ENCODE measurements at regions not wholly inside any gene's neighbourhood (a gene's known extent, or its start where the extent isn't known, plus 50 kb on each side); places are given as distances from the start of the nearest gene placed in this dataset.
A peak's percentile ranks its signal among the peaks of the same experiment; 100 is the strongest.
"Not testable (repeated sequence)": the region's sequence is repeated elsewhere in the genome, so short reads cannot be mapped to it uniquely, and the experiment has no call there.

DNA sequence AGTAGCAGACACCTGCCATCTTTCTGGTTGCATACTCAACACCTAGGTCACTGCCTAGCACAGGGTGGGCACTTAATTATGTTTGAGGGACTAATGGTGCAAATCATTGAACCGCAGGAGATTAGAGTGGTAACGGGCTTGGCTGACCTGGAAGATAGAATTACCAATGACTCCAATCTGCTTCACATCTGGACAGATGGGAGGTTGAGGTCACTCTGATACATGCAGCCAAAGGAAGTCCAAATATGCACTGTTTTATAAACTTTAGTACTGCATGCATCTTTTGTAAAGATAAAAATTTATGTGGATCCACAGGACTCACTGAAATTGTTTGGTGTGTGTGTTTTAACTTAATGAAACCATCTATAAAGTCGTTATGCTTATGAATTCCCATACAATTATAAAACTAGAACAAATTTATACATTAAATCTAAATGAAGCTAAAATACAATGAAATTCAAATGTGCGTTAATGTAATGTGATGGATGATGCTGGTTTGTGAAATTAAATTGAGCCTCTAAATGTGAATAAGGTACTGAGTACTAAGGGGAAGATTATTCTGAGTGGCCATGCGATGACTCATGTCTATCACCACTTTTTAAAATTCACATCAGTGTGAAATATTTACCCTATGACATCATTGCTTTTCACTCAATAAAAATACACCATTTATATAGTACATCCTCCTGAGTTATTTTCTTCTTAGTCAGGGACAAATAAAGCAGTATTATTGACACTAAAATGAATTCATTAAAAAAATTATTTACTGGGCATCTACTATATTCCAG, 224.7 kb upstream of the FAM78B start:
- no peak for DNase-seq (ENCODE audit: low read depth)

DNA sequence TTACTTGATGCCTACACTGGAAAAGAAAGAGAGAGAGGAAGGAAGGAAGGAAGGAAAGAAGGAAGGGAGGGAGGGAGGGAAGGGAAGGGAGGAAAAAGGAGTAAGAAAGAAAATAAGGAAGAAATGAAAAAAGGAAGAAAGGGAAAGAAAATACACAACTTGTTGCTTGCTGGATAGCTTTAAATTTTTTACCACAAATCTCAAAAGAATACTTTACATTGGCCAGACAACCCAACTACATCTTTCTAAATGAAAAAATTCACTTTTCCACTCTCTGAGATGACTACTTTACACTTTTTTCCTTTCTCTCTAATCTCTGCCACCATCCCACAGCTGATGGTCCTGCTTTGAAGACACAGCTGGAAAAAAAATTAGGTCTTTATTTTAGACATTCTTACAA, 228.9 kb upstream of the FAM78B start:
- DNase-seq (ENCODE audit: low read depth): no peak

DNA sequence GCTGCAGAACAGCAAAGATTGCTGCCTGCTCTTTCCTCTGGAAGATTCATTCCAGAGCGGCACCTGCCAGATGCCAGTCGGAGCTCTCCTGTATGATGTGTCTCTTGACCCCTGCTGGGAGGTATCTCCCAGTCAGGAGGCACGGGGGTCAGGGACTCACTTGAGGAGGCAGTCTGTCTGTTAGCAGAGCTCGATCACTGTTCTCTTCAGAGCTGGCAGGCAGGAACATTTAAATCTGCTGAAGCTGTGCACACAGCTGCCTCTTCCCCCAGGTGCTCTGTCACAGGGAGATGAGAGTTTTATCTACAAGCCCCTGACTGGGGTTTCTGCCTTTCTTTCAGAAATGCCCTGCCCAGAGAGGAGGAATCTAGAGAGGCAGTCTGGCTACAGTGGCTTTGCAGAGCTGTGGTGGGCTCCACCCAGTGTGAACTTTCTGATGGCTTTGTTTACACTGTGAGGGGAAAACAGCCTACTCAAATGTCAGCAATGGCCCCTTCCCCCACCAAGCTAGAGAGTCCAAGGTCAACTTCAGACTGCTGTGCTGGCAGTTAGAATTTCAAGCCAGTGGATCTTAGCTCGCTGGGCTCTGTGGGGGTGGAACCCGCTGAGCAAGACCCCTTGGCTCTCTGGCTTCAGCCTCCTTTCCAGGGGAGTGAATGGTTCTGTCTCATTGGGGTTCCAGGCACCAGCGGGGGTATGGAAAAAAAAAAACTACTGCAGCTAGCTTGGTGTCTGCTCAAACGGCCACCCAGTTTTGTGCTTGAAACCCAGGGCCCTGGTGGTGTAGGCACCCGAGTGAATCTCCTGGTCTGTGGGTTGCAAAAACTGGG, 242.7 kb upstream of the FAM78B start:
- not testable (repeated sequence) for DNase-seq (ENCODE audit: low read depth)

DNA sequence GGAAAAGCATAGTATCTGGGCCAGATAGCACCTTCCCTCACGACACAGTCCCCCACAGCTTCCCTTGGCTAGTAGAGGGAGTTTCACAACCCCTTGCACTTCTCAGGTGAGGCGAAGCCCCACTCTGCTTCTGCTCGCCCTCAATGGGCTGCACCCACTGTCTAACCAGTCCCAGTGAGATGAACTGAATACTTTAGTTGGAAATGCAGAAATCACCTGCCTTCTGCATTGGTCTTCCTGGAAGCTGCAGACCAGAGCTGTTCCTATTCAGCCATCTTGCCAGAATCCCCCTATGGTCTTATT, 243.2 kb upstream of the FAM78B start:
- no peak for DNase-seq (ENCODE audit: low read depth)

DNA sequence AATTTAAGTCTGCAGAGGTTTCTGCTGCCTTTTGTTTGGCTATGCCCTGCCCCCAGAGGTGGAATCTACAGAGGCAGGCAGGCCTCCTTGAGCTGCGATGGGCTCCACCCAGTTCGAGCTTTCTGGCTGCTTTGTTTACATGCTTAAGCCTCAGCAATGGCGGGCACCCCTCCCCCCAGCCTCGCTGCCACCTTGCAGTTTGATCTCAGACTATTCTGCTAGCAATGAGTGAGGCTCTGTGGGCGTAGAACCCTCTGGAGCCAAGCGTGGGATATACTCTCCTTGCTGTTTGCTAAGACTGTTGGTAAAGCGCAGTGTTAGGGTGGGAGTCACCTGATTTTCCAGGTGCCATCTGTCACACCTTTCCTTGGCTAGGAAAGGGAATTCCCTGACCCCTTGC, 250.0 kb upstream of the FAM78B start:
- DNase-seq (ENCODE audit: low read depth): not testable (repeated sequence)

DNA sequence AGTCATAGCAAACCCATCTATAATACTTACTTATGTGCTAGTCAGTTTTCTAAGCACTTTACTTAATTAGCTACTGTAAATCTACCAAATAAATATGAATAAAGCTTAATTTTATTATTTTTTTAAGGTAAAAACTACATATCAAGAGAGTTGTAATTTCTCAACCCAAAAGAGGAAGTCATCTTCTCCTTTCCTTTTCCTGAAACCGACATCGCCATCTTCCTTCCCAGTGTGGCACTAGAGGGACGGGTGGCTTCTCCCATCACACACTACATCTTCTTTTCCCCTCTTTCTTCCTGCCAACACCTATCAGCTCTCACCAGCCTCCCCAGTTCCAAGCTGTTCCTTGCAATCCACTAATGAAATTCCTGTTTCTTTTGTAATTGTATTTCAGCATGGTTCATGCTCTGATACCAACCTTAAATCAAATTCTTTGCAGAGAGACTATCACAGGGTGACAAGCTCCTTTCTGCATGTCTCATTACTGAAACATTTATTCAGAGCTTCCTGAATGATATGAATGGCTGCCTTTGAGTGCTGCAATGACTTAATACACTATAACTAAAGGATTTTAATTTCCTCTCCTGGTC, 251.6 kb upstream of the FAM78B start:
- DNase-seq (ENCODE audit: low read depth): no peak

DNA sequence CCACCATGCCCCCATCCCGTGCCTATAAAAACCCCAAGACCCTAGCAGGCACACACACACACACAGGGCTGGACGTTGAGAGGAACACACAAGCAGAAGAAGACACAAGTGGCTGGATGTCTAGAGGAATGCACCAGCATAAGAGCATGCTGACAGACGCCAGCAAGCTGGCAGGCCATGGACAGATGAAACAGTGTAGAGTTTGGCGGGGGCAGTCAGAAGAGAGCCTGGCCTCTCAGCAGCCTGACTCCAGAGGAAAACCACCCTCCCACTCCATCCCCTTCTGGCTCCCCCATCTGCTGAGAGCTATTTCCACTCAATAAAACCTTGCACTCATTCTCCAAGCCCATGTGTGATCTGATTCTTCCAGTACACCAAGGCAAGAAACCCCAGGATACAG, 255.8 kb upstream of the FAM78B start:
- DNase-seq (ENCODE audit: low read depth): not testable (repeated sequence)

DNA sequence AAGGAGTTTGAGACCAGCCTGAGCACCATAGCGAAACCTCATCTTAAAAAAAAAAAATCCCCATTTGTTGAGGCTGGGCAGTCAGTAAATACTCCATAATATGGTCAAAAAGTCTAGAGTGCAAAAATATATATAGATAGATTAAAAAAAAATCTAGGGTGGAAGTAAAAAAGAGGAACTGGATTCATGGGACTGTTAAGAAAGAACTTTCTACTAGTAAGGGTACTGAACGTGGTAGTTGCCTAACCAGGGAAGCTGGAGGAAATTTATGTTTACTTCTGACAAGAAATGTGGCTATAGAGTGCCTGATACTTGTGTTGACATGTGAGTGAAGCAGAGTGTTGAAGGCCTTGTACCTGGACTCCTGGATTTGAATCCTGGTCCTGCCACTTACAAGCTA, 265.9 kb upstream of the FAM78B start:
- DNase-seq (ENCODE audit: low read depth): no peak

DNA sequence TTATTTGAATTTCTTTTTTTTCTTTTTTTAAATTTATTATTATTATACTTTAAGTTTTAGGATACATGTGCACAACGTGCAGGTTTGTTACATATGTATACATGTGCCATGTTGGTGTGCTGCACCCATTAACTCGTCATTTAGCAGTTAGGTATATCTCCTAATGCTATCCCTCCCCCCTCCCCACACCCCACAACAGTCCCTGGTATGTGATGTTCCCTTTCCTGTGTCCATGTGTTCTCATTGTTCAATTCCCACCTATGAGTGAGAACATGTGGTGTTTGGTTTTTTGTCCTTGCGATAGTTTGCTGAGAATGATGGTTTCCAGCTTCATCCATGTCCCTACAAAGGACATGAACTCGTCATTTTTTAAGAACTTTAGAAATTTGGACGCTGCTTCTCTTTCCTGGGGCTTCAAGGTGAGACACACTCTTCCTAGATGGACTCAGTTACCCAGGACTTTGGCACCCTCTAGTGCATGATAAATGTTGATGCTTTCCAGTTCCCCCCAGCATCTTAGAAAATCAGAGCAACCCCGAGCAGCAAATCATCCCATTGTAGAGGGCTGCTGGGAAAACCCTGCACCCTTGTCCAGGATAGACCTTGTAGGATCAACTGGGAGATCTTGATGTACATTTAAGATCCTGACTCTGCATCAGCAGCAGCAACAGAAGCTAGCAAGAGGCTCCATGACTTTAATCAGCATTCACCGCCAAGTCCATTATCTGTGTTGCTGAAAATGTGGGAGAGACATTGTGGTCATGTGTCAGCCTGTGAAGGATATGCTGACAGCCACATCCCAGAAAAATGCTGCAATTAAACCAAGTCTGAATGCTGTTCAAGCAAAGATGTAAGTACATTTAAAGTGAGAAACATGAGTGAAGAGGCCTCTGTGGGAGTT, 266.9 kb upstream of the FAM78B start:
- DNase-seq (ENCODE audit: low read depth): not testable (repeated sequence)

DNA sequence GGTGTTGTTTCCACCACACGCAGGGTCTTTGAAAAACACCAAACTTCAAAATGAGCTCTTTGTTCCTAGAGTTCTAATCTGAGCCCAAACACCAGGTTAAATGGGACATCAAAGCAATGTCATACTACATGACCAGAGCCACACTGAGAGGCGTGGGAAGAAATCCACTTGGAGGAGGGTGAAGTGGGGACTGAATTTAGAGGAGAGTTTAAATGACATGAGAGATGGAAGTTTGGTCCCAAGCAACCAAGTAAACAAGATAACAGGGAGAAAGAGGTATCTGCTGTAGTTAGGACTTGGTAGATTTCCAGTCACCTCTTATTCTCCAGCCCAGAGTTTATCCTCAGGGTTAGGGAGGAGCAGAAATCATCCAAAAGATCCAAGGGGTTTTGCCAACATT, 290.9 kb upstream of the FAM78B start:
- DNase-seq (ENCODE audit: low read depth): no peak

DNA sequence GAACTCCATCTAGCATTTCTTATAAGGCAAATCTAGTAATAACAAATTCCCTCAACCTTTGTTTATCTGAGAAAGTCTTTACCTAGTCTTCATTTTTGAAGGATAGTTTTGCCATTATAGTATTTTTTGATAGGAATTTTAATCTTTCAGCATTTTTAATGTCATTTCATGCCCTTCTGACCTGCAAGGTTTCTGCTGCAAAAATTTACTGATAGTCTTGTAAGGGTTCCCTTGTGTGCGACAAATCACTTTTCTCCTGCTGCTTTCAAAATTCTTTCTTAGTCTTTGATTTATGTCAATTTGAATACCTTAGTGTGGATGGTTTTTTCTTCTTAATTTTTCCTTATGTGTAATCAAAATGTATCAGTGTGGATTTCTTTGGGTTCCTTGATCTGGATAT, 297.5 kb upstream of the FAM78B start:
- DNase-seq (ENCODE audit: low read depth): no peak

DNA sequence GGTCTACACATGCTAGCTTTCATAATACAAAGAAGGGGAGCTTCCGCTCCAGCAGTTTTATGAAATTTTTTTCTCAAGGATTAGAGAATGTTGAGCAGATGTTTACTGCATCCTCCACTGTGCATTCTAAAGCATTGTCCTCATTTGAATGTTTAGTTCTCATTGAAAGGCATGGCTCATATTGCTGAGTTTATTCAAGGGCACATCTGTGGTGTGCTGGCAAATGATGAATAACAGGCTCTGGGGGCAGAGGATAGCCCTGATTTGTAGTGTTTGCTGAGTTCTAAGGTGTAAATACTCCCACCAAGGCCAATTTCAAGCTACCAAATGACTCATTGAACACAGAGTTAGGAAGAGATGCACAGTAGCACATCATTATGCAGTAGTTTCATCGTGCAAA, 303.2 kb upstream of the FAM78B start:
- no peak for DNase-seq (ENCODE audit: low read depth)

DNA sequence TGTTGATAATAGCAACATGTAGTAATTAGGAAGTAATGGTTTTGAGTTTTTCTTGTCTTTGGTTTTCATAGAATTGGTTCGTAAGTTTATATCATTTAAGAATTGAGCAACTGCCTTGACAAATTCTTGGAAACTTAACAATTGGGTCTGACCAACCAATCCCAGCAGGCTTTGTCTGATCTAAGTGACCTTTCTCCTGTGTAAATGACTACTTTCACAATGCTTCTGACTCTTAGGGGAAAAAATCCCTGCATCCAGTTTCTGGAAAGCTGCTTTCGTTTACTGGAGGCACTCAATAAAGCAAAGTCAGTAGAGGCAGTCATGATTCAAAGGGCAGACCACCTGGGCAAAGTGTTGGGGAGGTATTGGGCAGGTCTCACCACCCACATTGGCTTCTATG, 303.6 kb upstream of the FAM78B start:
- DNase-seq (ENCODE audit: low read depth): no peak

DNA sequence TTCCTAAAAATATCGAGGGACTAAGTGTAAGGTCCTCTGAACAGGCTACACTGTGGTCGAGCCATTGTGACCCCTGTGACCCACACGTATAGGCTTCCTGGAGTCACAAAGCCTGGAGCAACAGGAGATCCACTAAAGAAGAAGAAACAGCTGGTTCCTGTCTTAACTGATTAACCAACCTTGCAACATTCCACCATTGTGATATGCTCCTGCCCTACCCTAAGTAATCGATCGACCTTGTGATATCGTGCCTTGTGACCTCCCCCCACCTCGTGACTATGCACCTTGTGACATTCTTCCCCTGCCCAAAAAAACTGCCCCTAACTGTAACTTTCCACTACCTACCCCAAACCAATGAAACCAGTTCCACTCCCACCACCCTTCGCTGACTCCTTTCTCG, 304.6 kb upstream of the FAM78B start:
- DNase-seq (ENCODE audit: low read depth): no peak

DNA sequence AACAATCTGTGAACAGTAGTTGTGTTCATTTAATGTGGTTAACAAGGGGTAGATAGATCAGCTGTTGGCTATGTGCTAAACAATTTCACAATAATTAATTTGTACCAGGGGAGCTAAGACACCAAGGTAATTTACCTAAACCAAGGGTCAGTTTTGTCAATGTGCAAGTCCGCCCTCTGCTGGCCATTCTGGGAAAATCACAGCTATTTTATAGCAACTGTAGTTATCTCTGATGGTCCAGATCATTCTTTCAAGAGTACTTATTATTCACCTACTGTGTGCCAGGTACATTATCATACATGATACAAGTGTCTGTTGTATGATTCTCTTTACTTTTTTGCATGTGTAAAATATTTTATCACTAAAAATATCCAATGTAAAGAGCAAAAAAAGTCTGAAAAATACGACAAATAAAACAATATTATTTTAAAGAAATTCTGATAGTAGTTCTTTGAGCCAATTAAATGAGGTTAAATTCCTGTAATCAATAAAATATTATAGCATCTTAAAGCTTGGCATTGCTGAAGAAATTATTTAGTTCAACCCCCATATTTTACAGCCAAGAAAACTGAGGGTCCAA, 312.3 kb upstream of the FAM78B start:
- DNase-seq (ENCODE audit: low read depth): peak; percentile 47

DNA sequence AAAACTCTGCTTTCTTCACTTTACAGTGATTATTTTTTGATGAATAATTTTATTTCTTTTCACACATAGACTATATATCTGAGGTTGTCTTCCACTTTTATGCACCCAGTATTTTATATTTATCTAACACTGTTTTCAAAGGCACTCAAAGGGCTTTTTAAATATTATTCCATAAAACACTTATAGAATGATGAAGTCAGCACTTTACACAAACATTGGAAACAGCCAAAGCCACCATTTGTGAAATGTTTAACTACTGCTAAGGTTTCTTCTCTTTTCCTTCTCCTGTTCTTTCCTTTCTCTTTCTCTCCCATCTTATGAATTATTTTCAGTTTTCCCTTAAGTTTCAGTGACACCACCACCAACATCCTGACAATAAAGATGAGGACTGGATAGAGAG, 317.7 kb upstream of the FAM78B start:
- DNase-seq (ENCODE audit: low read depth): no peak

DNA sequence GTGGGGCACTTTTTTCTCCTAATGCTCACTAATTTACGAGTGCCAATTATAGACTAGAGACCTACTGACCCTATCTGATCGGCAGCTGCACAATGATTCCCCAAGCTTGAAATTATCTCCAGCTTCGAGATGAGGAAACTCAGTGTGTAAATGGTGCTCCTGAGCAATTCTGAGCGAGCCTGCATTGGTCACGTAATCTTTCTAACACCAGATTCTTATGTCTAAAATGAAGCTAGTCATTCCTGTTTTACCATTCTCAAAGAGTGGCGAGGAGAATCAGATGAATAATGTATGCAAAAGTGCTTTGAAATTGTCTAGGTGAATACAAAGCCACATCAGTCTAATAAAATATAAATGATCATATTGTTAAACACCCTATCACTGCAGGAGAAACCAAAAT, 318.1 kb upstream of the FAM78B start:
- DNase-seq (ENCODE audit: low read depth): no peak

DNA sequence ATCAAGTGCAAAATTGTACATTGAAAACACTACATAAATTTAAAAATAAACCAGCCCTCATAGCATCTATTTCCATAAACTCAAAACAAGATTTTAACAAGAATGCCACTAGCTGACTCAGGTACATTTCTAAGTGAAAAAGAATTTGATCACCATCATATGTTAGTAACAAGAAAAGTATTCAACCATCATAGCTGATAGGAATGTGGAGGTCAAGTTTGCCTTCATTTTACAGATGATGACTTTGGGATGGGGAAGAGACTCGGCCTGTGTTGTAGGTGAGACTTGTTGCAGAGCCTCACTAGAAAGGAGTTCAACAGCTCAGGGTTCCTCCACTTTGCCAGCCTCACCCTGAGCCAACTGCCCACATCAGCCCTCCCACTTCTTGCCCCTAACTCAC, 318.8 kb upstream of the FAM78B start:
- no peak for DNase-seq (ENCODE audit: low read depth)

DNA sequence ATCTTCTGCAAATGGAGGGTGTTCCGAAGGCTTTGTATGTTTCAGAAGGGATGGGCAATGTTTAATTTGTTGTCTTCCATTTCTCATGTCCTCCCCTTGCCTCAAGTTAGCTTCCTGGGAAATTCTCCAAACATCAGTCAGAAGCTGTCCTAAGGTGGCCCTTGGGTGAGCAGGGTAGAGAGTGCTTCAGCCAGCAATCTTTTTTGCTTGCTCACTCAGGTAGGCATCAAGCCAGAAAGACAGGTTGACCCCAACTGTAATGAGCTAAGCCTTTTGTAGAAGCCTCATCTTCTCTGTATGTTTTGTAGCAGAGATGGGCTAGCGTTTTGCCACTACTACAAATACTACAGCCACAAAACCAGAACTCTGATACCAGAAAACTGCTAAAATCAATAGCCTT, 321.5 kb upstream of the FAM78B start:
- no peak for DNase-seq (ENCODE audit: low read depth)

DNA sequence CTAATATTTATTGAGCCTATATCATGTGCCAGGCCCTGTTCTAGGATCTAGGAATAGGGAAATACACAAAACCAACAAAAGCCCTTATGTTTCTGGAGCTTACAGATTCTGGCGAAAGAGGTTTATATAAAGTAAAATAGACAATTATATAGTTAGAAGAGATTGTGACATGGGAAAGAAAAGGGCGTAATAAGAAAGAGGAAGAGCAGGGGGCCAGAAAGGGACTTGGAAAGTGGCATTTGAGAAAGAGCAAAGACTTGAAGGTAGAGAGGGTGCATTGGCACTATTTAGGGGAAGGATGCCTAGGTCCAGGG, 322.5 kb upstream of the FAM78B start:
- no peak for DNase-seq (ENCODE audit: low read depth)

DNA sequence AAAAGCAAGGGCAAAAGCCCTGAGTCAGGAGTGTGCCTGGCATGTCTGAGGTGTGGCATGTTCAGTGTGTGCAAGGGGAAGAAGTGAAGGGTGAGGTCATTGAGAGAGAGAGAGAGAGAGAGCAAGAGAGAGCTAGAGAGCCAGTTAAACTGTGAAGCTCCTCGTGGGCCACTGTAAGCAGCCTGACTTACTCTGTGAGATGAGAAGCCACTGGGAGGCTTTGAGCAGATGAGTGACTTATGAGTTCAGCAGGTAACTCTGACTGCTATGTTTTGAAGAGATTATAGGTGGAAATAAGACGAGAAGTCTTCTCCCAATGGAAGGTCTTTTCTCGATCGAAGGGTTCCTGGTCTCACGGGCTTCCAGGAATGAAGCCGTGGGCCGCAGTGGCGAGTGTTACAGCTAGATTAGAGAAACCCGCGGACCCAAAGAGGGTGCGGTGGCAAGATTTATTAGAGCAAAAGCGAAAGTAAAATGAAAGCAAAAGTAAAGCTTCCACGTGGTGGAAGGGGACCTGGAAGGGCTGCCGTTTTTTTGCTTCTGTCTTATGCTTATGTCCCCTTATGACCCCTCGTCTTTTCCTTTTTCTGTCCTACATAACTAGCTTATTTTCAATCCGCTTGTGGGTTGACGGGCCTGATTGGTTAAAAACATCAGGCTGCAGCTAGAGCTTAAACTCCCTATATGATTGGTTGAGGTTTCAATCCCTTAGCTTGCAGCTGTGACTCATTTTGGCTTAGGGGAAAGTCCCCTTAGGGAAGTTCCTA, 323.1 kb upstream of the FAM78B start:
- peak; percentile 5 for DNase-seq (ENCODE audit: low read depth)
